Skin epidermis (tissue), 12 donors: ENCODE measurements at regions not wholly inside any gene's neighbourhood (a gene's known extent, or its start where the extent isn't known, plus 50 kb on each side); places are given as distances from the start of the nearest gene placed in this dataset.
A peak's percentile ranks its signal among the peaks of the same experiment; 100 is the strongest.

Experiments
- H3K27ac ChIP-seq, 21 experiments: fragments of 200-600 bp; sonication (generic) in 11 of 21; one replicate each; pipeline ENCODE4 v1.5.0; 2020; ENCODE audit warnings: mild to moderate bottlenecking in 3 of 21, inconsistent platforms in 2 of 21, moderate library complexity in 2 of 21
- H3K4me3 ChIP-seq, 7 experiments: fragments of 200-600 bp; sonication (generic) in 2 of 7; one replicate each; pipeline ENCODE4 v1.5.0; 2020; ENCODE audit warnings: inconsistent platforms in 2 of 7, mild to moderate bottlenecking in 2 of 7, moderate library complexity in 1 of 7

DNA sequence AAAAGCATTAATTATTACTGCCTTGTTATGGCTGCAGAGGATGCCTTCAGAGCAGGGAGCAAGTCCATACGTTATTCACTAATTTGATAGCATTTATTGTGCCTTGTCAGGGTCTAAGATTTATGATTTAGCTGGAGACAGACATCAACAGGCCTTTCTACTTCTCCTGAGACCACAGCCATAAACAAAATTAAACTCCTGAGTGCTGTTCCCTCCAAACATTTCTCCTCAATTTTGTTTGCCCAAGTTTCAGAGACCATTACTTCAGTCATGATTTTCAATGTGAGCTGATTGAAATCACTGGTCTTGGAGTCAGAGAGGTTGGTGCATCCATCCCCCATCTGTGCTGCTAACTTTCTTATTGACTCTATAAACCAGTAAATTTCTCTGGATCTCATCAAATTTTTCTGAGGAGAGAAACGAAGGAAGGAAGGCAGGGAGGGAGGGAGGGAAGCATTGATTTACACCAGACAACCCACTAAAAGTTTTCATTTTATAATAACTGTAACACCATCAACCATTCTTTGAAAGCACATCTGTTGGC is 423.6 kb upstream of the CDH11 start:
- H3K4me3 ChIP-seq: no peak overlapping the region
- peak overlapping the region in 3 of 21 experiments; percentile 28 to 65 (median 36) for H3K27ac ChIP-seq

DNA sequence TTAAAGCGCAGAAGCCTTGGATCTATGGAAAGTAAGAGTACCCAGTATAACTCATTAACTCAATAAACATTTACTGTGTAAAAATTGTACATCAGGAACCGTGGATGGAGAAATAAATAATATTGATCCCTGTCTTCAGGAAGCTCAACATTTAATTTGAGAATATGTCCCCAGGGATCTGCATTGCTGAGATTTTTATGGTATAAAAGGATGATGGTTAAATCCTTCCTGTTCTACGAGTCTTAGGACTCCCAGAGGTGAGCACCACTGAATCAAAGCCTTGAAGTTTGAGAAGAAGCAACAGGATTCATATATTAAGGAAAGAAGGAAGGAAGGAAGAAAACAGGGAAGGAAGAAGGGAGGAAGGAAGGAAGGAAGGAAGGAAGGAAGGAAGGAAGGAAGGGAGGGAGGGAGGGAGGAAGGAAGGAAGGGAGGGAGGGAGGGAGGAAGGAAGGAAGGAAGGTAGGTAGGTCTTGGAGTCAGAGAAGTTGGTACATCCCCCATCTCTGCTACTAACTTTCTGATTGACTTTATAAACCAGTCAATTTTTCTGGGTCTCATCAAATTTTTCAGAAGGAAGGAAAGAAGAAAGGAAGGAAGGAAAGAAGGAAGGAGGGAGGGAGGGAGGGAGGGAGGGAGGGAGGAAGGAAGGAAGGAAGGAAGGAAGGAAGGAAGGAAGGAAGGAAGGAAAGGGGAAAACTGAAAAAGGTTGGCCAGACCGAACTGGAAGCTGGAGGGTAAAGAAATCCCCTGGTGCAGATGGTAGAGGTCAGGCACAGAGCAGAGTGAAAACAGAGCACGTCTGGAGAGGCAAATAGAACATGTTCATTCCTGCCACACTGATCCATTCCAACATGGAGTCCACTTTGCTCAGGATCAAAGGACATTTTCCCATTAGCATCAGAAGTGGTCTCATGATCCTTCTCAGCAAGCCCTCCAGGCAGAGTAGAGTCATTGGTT is 422.2 kb upstream of the CDH11 start:
- Histone ChIP-seq H3K4me3 (no peak overlapping the region), H3K27ac (no peak overlapping the region)

DNA sequence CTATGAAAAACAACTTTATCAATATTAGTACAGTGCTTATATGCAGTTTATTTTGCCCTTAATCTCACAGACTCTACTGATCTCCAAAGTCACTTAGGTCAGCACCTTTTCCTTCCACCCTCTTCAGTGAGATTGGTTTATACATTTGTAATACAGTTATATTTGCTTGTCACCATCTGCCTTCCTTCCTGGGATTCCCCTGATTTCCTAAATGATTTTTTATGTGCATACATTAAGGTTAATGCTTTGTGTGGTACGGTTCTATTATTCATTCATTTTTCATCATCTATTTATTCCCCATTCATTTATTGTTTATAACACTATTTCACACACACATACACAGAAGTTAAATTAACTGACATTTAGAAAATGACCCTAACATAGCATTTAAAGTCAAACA is 419.8 kb upstream of the CDH11 start:
- no peak overlapping the region for H3K27ac ChIP-seq
- no peak overlapping the region for H3K4me3 ChIP-seq

DNA sequence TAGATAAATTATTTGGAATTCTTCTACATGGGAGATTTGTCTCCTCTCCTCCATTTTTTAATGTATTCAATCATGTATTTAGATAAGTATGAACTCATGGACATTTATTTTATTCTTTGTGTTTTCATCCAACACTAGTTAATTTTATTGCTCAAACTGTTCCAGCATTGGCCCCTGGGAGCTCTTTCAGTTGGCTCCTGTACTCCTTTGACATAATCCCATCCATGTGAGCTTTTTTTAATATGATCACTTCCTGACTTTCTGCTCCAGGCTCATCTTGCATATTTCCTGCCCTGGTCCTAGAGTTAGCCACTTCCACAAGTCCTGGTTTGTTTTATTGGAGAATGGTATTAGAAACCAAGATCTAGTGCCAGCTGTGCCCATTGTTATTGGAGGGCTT is 419.0 kb upstream of the CDH11 start:
- Histone ChIP-seq H3K4me3 (no peak overlapping the region), H3K27ac (no peak overlapping the region)

DNA sequence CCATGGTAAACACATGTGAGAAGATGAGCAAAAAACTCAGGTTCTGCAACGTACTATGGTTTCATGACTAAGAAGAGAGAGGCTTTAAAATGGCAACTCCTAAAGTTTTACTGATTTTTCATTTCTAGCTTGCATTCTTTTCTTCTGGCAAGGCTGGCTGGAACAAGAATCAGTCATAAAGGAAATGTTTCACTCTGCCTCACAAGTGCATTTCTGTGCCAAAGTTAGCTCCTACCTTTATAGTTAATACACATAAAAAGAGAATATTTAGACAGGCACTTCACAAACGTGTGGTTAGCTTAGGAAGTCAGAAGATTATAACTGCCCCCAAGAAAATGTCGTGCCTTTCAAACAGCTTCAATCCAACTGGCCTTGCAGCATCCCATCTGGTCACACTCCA is 417.1 kb upstream of the CDH11 start:
- H3K4me3 ChIP-seq: no peak overlapping the region
- H3K27ac ChIP-seq: no peak overlapping the region

DNA sequence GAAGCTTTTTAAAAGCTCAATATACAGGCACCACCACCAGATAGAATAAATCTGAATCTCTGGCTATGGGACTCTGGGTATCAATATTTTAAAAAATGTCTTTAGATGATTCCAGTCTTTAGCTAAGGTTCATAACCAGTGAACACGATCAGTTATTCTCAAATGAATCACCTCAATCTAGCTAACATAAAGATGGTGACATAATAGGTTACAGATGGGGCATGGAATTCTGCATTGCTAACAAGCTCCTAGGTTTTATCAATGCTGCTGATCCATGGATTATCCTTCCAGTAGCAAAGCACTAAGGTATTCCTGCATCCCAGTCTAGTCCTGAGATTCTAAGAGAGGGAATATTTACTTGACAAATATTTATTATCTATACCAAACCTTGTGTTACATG is 415.5 kb upstream of the CDH11 start:
- H3K4me3 ChIP-seq: no peak overlapping the region
- H3K27ac ChIP-seq: no peak overlapping the region

DNA sequence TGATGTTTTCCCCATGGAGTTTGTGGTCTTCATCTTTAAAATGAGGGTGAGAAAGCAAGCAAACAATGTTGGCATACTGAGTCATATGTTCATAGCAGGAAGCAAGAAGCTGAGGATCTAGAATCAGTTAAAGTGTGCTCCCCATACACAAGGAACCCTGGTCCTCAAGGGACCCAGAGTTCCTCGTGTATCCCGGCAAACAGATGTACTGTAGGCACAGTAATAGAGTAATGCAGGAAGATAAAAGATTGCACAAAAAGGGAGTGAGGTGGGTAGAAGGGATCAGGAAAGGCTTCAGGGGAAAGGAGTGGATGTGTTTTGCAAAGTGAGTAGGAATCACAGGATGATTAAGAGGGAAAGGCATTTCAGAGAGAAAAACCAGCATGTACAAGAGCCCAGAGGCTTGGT is 412.3 kb upstream of the CDH11 start:
- no peak overlapping the region for H3K4me3 ChIP-seq
- no peak overlapping the region for H3K27ac ChIP-seq

DNA sequence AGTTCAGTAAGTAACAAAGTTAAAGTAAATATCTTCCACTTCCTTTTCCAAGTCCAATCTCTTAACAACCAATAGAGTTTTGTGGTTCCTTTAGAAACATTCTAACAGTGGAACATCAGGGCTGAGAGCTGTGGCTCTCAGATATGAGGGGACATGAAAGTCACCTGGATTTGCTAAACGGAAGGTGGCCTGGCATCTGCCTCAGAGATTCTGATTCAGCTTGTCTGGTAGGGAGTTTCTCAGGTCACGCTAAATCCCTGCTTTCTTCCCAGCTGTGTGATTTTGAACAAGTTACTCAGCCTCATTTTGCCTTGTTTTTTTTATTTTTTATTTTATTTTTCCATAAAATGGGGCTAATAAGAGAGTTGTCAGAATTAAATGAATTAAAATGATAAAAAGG is 411.0 kb upstream of the CDH11 start:
- H3K4me3 ChIP-seq: no peak overlapping the region
- H3K27ac ChIP-seq: no peak overlapping the region

DNA sequence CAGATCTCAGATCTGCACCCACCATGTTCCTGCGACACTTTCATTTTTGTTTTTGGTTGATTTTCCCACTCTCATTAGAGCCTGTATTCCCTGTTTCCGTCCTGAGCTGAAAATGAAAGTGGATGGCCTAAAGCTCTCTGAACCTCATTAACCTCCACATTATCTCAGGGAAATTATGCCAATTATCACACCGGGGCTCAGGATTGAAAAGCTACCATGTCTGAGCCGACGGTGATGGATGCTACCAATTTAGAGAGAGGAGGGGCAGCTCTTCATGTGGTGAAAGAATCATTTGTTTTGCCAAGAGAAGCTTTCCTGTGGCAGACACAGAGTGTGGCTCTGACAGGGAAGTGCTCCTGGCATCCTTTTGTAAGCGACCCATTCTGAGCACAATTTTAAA is 410.4 kb upstream of the CDH11 start:
- H3K4me3 ChIP-seq: peak overlapping the region in 1 of 7 experiments; percentile 14
- H3K27ac ChIP-seq: peak overlapping the region in 7 of 21 experiments; percentile 16 to 49 (median 23)

DNA sequence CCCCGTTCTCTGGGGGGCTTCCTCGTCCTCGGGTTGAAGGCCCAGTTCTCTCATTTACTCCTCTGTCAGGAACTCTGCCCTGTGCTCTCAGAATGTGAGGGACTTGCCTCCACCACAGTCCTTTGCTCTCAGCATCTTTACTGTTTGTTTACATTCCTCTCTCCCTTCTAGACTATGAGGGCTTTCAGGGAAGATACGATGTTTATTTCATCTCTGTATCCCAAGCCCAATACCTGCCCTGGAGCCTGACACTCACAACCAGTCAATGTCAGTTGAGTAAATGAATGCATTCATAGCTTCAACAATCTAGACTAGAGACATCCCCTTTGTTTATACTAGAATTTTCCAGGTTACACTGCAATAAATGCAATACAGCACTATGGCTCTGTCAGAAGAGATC is 409.6 kb upstream of the CDH11 start:
- Histone ChIP-seq H3K27ac (no peak overlapping the region), H3K4me3 (no peak overlapping the region)

DNA sequence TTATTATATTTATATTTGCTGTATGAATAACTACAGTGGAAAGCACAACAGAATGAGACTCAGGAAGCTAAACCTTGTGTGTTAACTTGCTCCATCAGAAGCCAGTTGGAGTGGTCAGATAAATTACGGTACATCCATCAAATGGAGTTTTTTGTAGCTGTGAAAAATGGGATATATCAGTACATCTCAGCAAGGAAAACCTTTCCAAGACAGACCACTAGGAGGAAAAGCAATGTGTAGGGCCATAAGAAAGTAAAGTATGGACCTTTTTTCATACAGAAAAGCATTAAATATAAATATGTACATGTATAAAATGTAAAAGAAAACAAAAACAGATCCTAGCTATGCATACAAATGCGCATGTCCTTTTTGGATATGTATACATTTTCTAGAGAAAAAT is 403.8 kb upstream of the CDH11 start:
- no peak overlapping the region for H3K27ac ChIP-seq
- no peak overlapping the region for H3K4me3 ChIP-seq

DNA sequence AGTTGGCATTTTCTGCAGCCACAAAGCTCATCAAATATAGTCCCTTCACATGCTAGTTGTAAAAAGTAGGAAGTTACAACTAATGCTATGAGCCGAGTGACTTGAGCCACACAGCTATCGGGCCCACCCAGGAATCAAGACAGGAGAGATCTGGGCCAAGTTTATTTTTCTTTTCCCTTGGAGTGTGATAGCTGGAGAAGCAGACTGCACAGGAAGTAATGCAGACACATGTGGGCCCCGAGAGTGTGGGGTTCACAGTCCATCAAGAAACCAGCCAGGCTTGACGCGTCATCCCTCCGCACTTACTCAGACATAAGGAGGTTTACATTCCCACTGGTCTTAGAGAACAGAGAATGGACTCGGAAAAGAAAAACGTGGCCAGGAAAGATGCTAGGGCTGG is 403.1 kb upstream of the CDH11 start:
- Histone ChIP-seq H3K4me3 (no peak overlapping the region), H3K27ac (no peak overlapping the region)

DNA sequence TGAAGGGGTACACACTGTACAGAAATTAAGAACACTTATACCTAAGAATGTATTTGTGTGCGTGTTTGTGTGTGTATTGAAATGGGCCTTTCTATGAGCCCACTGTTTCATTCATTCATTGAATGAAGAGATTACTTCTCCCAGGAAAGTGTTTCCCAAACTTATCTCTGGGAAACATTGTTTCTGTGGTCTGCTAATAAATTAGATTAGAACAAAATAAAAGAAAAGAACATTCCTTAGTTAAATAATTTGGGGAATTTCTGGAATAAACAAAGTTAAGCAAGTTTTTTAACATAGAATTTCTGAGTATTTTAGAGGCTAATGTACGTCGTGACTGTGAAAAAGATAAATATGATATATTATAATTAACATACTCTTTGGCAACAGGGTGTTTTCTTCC is 402.4 kb upstream of the CDH11 start:
- Histone ChIP-seq H3K27ac (no peak overlapping the region), H3K4me3 (no peak overlapping the region)

DNA sequence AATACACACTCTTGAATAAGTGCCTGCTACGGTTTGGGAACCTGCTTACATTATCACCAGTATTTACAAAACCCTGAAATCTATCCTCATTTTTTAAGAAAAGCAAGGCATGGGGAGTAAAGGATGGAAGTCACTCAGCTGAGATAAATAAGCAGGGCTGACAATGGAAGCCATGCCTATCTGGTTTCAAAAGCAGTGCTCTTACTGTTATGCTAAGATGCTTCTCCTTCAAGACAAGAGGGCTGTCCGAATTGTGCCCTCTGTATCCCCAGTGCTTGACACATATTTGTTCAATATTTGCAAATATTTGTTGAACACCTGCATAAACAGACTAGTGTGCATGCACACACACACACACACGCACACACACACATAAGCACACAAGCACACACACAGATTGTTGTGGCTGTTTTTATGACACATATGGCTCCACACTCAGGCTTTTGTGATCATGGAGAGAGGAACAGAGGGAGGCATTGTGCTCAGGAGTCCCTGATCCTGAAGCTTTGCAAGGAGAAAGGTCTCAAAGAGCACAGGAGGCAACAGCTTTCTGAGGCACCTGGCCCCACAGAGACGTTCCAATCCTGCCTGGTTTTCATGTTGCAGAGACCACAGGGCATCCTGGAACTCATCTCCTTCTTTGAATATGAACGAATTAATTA is 401.6 kb upstream of the CDH11 start:
- Histone ChIP-seq H3K4me3 (no peak overlapping the region), H3K27ac (no peak overlapping the region)

DNA sequence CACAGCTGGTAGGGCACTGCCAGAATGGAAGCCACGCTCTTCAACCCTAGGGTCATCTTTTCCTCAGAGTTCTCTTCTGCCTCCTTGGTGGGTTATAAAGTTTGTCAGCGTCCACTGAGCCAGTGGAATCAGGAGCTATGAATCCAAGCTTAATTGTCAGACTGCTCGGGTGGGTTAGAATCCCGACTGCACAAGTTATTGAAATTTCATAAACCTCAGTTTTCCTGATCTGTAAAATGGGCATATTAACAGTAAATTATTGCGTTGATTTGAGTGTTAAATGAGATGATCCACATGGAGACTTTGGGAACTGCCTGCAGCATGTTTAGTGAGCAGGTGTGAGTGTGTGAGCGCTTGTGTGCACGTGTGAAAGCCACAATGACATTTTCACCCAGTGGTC is 400.5 kb upstream of the CDH11 start:
- no peak overlapping the region for H3K4me3 ChIP-seq
- no peak overlapping the region for H3K27ac ChIP-seq

DNA sequence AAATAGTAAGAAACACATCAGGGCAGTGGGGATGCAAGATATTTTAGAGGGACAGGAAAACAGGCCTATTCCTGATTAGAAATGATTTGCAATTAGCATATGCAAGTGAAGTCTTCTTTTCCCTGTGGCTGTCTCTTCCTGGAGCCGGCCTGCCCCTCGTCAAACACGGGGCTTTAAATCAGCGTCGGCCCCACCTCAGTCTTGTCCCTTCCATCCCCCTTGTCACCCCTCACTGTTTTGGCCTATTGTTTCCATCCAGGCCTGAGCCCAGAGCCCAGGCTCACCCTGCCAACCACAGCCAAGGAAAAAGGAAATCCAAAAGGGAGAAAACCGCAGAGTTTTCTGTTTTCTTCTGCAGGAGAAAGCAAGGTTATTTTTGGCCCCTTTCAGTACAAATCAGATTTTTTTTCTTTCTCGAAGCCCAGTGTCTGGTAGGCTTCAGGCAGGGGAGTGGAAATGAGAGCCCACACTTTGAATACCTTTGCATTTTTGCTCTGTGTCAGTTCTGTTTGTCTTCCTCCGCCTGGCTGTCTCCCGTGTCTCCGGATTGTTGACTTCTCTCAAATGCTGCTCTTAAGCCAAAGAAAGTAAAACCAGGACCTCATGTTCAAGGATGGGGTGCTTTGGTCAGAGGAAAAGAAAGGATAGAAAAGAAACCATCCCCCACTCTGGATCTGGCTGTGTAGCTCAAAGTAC is 399.9 kb upstream of the CDH11 start:
- Histone ChIP-seq H3K4me3 (no peak overlapping the region), H3K27ac (peak overlapping the region in 3 of 21 experiments; percentile 24 to 47 (median 33))

DNA sequence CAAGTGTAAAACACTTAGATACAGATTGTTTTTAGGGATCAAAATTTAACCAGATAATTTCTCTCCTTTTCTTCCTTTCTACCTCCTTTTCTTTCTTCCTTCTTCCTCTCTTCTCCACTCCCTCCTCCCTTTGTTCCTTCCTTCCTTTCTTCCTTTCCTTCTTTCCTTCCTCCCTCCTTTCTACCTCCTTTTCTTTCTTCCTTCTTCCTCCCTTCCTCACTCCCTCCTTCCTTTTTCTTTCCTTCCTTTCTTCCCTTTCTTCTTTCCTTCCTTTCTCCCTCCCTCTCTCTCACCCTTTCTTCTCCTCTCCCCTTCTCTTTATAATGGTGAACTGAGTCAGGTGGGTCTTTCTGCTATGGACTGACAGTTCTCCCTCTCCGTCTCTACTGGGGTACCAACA is 397.5 kb upstream of the CDH11 start:
- no peak overlapping the region for H3K4me3 ChIP-seq
- H3K27ac ChIP-seq: no peak overlapping the region

DNA sequence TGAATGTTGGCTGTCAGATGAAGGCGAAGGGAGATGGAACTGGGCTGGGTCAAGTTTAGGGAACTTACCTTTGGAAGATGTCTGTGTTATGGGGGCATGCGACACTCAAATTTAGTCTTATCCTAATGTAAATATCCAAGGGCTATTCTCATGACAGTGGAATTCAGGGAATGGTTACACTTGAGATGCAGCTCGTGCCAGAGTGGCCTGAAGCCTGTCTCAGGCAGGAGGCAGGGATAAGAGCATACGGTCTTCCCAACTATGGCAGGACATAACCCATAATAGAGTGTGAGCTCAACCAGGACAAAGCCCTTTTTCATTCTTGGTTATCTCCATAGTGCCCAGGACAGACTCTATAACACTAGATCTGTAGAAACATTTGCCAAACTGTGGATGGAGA is 393.3 kb upstream of the CDH11 start:
- H3K27ac ChIP-seq: no peak overlapping the region
- H3K4me3 ChIP-seq: no peak overlapping the region

DNA sequence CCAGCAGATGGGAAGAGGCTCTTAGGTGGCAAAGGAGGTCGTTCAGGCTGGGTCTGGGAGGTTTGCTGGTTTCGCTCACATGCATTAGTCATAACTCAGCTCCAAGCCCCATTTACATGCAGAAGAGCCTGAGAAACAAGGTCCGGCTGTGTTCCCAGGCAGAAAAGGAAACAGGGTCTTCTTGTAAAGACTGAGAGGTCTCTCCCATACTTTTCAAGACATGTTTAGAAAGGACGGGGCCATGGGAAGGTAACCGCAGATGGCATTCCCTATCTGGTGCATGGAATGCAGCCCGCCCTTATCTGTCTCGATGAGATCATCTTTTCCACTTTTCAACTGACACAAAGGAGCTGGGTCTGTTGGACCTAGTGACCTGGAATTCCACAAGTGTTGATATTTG is 389.0 kb upstream of the CDH11 start:
- no peak overlapping the region for H3K27ac ChIP-seq
- no peak overlapping the region for H3K4me3 ChIP-seq

DNA sequence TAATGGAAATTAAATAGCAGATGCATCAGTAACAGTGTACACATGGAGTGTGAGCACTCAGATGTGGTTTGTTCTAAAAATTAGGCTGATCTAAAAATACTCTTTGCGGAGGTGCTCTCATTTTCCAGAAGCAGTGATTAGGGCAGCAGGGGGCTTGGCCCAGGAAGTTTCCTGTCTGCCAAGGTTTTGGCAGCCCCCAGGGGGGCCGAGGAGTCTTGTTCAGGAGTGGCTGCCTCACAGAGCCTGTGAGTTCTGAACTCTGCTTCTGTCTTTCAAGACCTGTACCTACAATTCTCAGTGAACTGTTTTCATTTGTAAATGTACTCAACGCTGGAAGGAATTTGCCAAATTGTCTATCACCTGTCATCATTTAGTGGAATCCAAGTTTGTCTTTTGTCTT is 388.4 kb upstream of the CDH11 start:
- Histone ChIP-seq H3K4me3 (no peak overlapping the region), H3K27ac (no peak overlapping the region)
